H1 (cell line): ENCODE measurements at regions not wholly inside any gene's neighbourhood (a gene's known extent, or its start where the extent isn't known, plus 50 kb on each side); places are given as distances from the start of the nearest gene placed in this dataset.

Experiments used
- CTCF ChIA-PET: fragments of 300-600 bp; sonication (Branson Sonifier 250); formaldehyde crosslinking; loops from one replicate; lab custom pipeline; 2021; ENCODE audit not compliant: partially characterized antibody; lab: Charles Lee
- POLR2A ChIA-PET: fragments of 300-600 bp; sonication (Branson Sonifier 250); formaldehyde crosslinking; loops from one replicate; lab custom pipeline; 2021; ENCODE audit warnings: inconsistent platforms; ENCODE audit not compliant: partially characterized antibody; lab: Charles Lee
- DNase-seq, 2 experiments: peaks; one replicate each; pipeline versions ENCODE4 v3.0.0 to v3.0.0-alpha.2; 2010 to 2022; ENCODE audit warnings: low spot score in 2 of 2, low read depth in 1 of 2, mixed read lengths in 1 of 2
- FAIRE-seq: peaks from 2 replicates; lab custom pipeline; 2011; peaks lifted over from hg19 to GRCh38; lab: Jason Lieb, UNC
- H2AFZ ChIP-seq: 2 replicates; pipeline ENCODE4 v1.8.1; 2012; ENCODE audit warnings: low read length, inconsistent platforms
- H2AK5ac ChIP-seq: 2 replicates; pipeline ENCODE4 v1.6.1; 2013; ENCODE audit warnings: low read depth, low read length
- H2BK120ac ChIP-seq: replicated peaks from 2 replicates; pipeline ENCODE3; 2013; ENCODE audit warnings: low read depth, low read length, inconsistent platforms
- H2BK12ac ChIP-seq: 2 replicates; pipeline ENCODE4 v1.6.1; 2013; ENCODE audit warnings: low read depth, low read length
- H2BK15ac ChIP-seq: 2 replicates; pipeline ENCODE4 v1.6.1; 2013; ENCODE audit warnings: low read length
- H2BK20ac ChIP-seq: 2 replicates; pipeline ENCODE4 v1.6.1; 2013; ENCODE audit warnings: low read length
- H2BK5ac ChIP-seq: 2 replicates; pipeline ENCODE4 v1.6.1; 2013; ENCODE audit warnings: low read depth, low read length
- H3K14ac ChIP-seq: 2 replicates; pipeline ENCODE4 v1.6.1; 2013; ENCODE audit warnings: inconsistent platforms; ENCODE audit not compliant: insufficient read length
- H3K18ac ChIP-seq: 2 replicates; pipeline ENCODE4 v1.6.1; 2013; ENCODE audit warnings: low read length; ENCODE audit errors: extremely low read depth
- H3K23ac ChIP-seq: 2 replicates; pipeline ENCODE4 v1.6.1; 2013; ENCODE audit warnings: inconsistent platforms; ENCODE audit not compliant: insufficient read length
- H3K23me2 ChIP-seq: 2 replicates; pipeline ENCODE4 v1.6.1; 2013; ENCODE audit warnings: low read depth, low read length
- H3K27ac ChIP-seq: 2 replicates; pipeline ENCODE4 v1.6.1; 2011; ENCODE audit warnings: low read depth, low read length, inconsistent platforms
- H3K27me3 ChIP-seq, 4 experiments: replicated peaks in 1 of 4; 1 replicate in 1 of 4; 2 replicates in 3 of 4; pipeline versions ENCODE4 v1.6.1 to v1.8.1; 2011 to 2013; ENCODE audit warnings: low read length in 3 of 4, mild to moderate bottlenecking in 3 of 4, inconsistent platforms in 2 of 4, mixed read lengths in 2 of 4, moderate library complexity in 1 of 4; ENCODE audit not compliant: control insufficient read depth in 3 of 4, insufficient read depth in 3 of 4; ENCODE audit errors: extremely low read depth in 1 of 4
- H3K36me3 ChIP-seq, 4 experiments: 2 replicates each; pipeline versions ENCODE4 v1.6.1 to v1.8.1; 2011 to 2013; ENCODE audit warnings: mild to moderate bottlenecking in 4 of 4, low read length in 3 of 4, moderate library complexity in 2 of 4, control low read depth in 1 of 4, inconsistent platforms in 1 of 4; ENCODE audit not compliant: insufficient read depth in 4 of 4, control insufficient read depth in 2 of 4
- H3K4ac ChIP-seq: replicated peaks from 2 replicates; pipeline ENCODE3; 2013; ENCODE audit warnings: low read length, low read depth, mixed read lengths, inconsistent platforms; ENCODE audit not compliant: insufficient read length
- H3K4me1 ChIP-seq, 4 experiments: replicated peaks in 1 of 4; 1 replicate in 1 of 4; 2 replicates in 3 of 4; pipeline versions ENCODE4 v1.6.1 to v1.8.1; 2011 to 2013; ENCODE audit warnings: low read length in 3 of 4, inconsistent platforms in 2 of 4, mixed read lengths in 1 of 4; ENCODE audit not compliant: insufficient read depth in 4 of 4, control insufficient read depth in 3 of 4
- H3K4me2 ChIP-seq, 2 experiments: 2 replicates each; pipeline versions ENCODE4 v1.6.1 to v1.8.1; 2011 to 2013; ENCODE audit warnings: low read depth in 2 of 2, low read length in 2 of 2, control low read depth in 1 of 2, inconsistent platforms in 1 of 2, mild to moderate bottlenecking in 1 of 2; ENCODE audit not compliant: insufficient read depth in 1 of 2
- H3K4me3 ChIP-seq, 4 experiments: fragments of 200-600, 300-600 bp in 1 of 4; sonication (generic), shearing (Covaris generic), sonication (Bioruptor Twin) in 1 of 4; 2 replicates each; pipeline versions ENCODE4 v1.5.1 to v1.8.1; 2011 to 2016; ENCODE audit warnings: low read length in 4 of 4, low read depth in 3 of 4, control low read depth in 2 of 4, inconsistent platforms in 2 of 4, mild to moderate bottlenecking in 2 of 4, mixed read lengths in 1 of 4, moderate library complexity in 1 of 4; ENCODE audit not compliant: insufficient read depth in 2 of 4; ENCODE audit errors: extremely low read depth in 1 of 4
- H3K56ac ChIP-seq: replicated peaks from 2 replicates; pipeline ENCODE3; 2013; ENCODE audit warnings: low read depth, mild to moderate bottlenecking, mixed read lengths, low read length, inconsistent platforms; ENCODE audit not compliant: insufficient read length
- H3K79me1 ChIP-seq: 2 replicates; pipeline ENCODE4 v1.6.1; 2013; ENCODE audit warnings: low read depth, low read length, control low read depth
- H3K79me2 ChIP-seq, 2 experiments: 2 replicates each; pipeline versions ENCODE4 v1.6.1 to v1.8.1; 2012 to 2013; ENCODE audit warnings: low read length in 2 of 2, mild to moderate bottlenecking in 2 of 2, inconsistent platforms in 1 of 2; ENCODE audit not compliant: insufficient read depth in 2 of 2, control insufficient read depth in 1 of 2
- H3K9ac ChIP-seq, 4 experiments: replicated peaks in 1 of 4; 1 replicate in 1 of 4; 2 replicates in 3 of 4; pipeline versions ENCODE4 v1.6.1 to v1.8.1; 2011 to 2013; ENCODE audit warnings: low read depth in 3 of 4, low read length in 3 of 4, control low read depth in 2 of 4, mild to moderate bottlenecking in 2 of 4, moderate library complexity in 2 of 4, inconsistent platforms in 1 of 4; ENCODE audit errors: extremely low read depth in 1 of 4
- H3K9me3 ChIP-seq, 2 experiments: 2 replicates each; pipeline versions ENCODE4 v1.6.1 to v1.8.1; 2012 to 2013; ENCODE audit warnings: mild to moderate bottlenecking in 2 of 2, moderate library complexity in 2 of 2, control low read depth in 1 of 2, inconsistent platforms in 1 of 2, low read depth in 1 of 2, low read length in 1 of 2, mixed read lengths in 1 of 2; ENCODE audit not compliant: insufficient read depth in 2 of 2
- H4K20me1 ChIP-seq, 2 experiments: replicated peaks in 1 of 2; 2 replicates each; pipeline versions ENCODE3 to v1.8.1; 2011 to 2013; ENCODE audit warnings: inconsistent platforms in 2 of 2, low read length in 2 of 2, mild to moderate bottlenecking in 1 of 2; ENCODE audit not compliant: insufficient read depth in 2 of 2, control insufficient read depth in 1 of 2
- H4K5ac ChIP-seq: 2 replicates; pipeline ENCODE4 v1.6.1; 2013; ENCODE audit warnings: low read length, low read depth, mixed read lengths, inconsistent platforms; ENCODE audit not compliant: insufficient read length
- H4K8ac ChIP-seq: 2 replicates; pipeline ENCODE4 v1.8.0; 2013; ENCODE audit warnings: mild to moderate bottlenecking, moderate library complexity, low read length, inconsistent platforms; ENCODE audit not compliant: insufficient read depth; ENCODE audit errors: extremely low read depth
- H4K91ac ChIP-seq: replicated peaks from 2 replicates; pipeline ENCODE3; 2013; ENCODE audit warnings: low read length, mixed read lengths, inconsistent platforms; ENCODE audit not compliant: insufficient read length
- CHD2 ChIP-seq: IDR thresholded peaks from 2 replicates; pipeline ENCODE4 v1.6.1; 2012; ENCODE audit warnings: low read length, improper control_type of control experiment
- CTBP2 ChIP-seq: IDR thresholded peaks from 2 replicates; pipeline ENCODE4 v1.7.0; 2011; ENCODE audit warnings: borderline replicate concordance, mild to moderate bottlenecking, moderate library complexity, mixed read lengths, low read length; ENCODE audit not compliant: insufficient read depth, insufficient read length
- GABPA ChIP-seq: IDR thresholded peaks from 2 replicates; pipeline ENCODE4 v1.6.1; 2011; ENCODE audit warnings: mild to moderate bottlenecking, low read length, moderate library complexity, borderline replicate concordance; ENCODE audit not compliant: insufficient read depth
- KDM1A ChIP-seq: fragments of 200-600, 300-600 bp; sonication (generic); IDR thresholded peaks from 2 replicates; pipeline ENCODE4 v1.7.1; 2016; ENCODE audit warnings: mild to moderate bottlenecking, low read length, borderline replicate concordance
- KDM4A ChIP-seq: IDR thresholded peaks from one replicate; pipeline ENCODE4 v1.7.1; 2012; ENCODE audit warnings: low read depth, mild to moderate bottlenecking, moderate library complexity, low read length, inconsistent platforms; ENCODE audit not compliant: severe bottlenecking
- KDM5A ChIP-seq: fragments of 200-600 bp; IDR thresholded peaks from 2 replicates; pipeline ENCODE4 v1.7.1; 2012; ENCODE audit warnings: mild to moderate bottlenecking, low read length, inconsistent platforms, mixed read lengths
- RAD21 ChIP-seq, 2 experiments: IDR thresholded peaks in 1 of 2; conservative IDR thresholded peaks in 1 of 2; 2 replicates each; pipeline ENCODE4 v1.6.1; 2011; ENCODE audit warnings: low read depth in 2 of 2, low read length in 2 of 2, improper control_type of control experiment in 1 of 2, inconsistent platforms in 1 of 2, mild to moderate bottlenecking in 1 of 2, moderate library complexity in 1 of 2
- RBBP5 ChIP-seq: IDR thresholded peaks from 2 replicates; pipeline ENCODE4 v1.7.1; 2012; ENCODE audit warnings: low read depth, mild to moderate bottlenecking, inconsistent platforms, low read length, moderate library complexity, borderline replicate concordance
- RNF2 ChIP-seq: fragments of 200-900, 300-1000 bp; sonication (generic); IDR thresholded peaks from 2 replicates; pipeline ENCODE4 v1.7.1; 2016; ENCODE audit warnings: borderline replicate concordance, low read depth, mild to moderate bottlenecking, antibody characterized with exemption, low read length; ENCODE audit not compliant: poor library complexity, severe bottlenecking; ENCODE audit errors: missing control alignments
- RXRA ChIP-seq: IDR thresholded peaks from 2 replicates; pipeline ENCODE4 v1.6.1; 2011; ENCODE audit warnings: low read depth, mild to moderate bottlenecking, low read length, moderate library complexity; ENCODE audit not compliant: insufficient read depth
- SIRT6 ChIP-seq: IDR thresholded peaks from one replicate; pipeline ENCODE4 v1.7.1; 2012; ENCODE audit warnings: low read length, inconsistent platforms
- TAF7 ChIP-seq: optimal IDR thresholded peaks from 2 replicates; pipeline ENCODE3; 2011; ENCODE audit warnings: low read depth, mild to moderate bottlenecking, inconsistent platforms, low read length, moderate library complexity, borderline replicate concordance
- TEAD4 ChIP-seq: IDR thresholded peaks from 2 replicates; pipeline ENCODE4 v1.6.1; 2012; ENCODE audit warnings: low read depth, low read length, inconsistent platforms, mixed read lengths
- WGBS, 2 experiments: shearing (Covaris generic) in 1 of 2; methylation state at CpG; one replicate each; pipeline versions ENCODE4 v1.1.6 to v1.1.7; 2013 to 2015; ENCODE audit warnings: low lambda C conversion rate in 2 of 2, mixed read lengths in 2 of 2, inconsistent platforms in 1 of 2, low coverage in 1 of 2, missing lambda C conversion rate in 1 of 2; ENCODE audit not compliant: insufficient replicate concordance in 2 of 2, insufficient coverage in 1 of 2, insufficient read length in 1 of 2; ENCODE audit errors: extremely low coverage in 1 of 2, missing lambda C conversion rate in 1 of 2; 5-methylcytosine and 5-hydroxymethylcytosine counted together
- TF ChIP-seq, protein P1 (sequence below): IDR thresholded peaks from 2 replicates; pipeline ENCODE4 v1.6.1; 2012; ENCODE audit warnings: inconsistent platforms

DNA sequence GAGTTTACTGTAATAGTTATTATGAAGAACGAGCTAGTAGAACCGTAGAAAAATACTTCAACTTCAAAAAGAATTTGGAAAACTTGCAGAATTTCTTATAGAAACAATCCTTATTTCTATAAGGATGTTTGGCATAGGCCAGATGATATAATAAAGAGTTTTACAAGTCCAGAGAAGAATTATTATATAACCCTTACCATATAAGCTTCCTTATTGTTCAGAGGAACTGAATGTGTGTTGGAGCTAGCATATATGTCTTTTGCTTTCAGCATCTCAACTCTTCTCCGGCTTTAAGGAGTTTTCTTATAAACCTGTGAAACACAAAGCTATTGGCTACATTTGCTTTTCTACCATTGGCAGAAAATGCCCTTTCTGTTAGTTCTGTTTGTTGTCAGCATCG lies 178.0 kb upstream of the E2F7 start:
- Histone ChIP-seq H2BK15ac (no peak overlapping the region), H3K4ac (no peak overlapping the region), H3K79me1 (no peaks in the 10 kb centered on the region), H3K23me2 (no peaks in the 10 kb centered on the region), H3K4me1 (no peaks in the 10 kb centered on the region), H4K8ac (no peak overlapping the region), H2AK5ac (no peak overlapping the region), H2BK12ac (no peak overlapping the region), H3K4me2 (no peak overlapping the region), H2BK5ac (no peak overlapping the region), H4K91ac (no peak overlapping the region), H3K27ac (no peak overlapping the region), H3K23ac (no peak overlapping the region), H3K18ac (no peak overlapping the region), H3K9ac (no peak overlapping the region), H2BK120ac (no peak overlapping the region), H3K14ac (no peak overlapping the region), H3K27me3 (no peaks in the 10 kb centered on the region), H3K56ac (no peak overlapping the region), H2BK20ac (no peak overlapping the region), H3K36me3 (no peaks in the 10 kb centered on the region), H4K20me1 (no peaks in the 10 kb centered on the region), H3K79me2 (no peaks in the 10 kb centered on the region), H2AFZ (no peak overlapping the region), H3K4me3 (no peak overlapping the region), H4K5ac (no peak overlapping the region), H3K9me3 (no peaks in the 10 kb centered on the region)
- ChIA-PET CTCF (interaction anchor here (0.6 kb wide), 1 partner anchor 10 kb away, joined by 3 read pairs; no protein-coding TSS in a partner anchor), POLR2A (no interaction called here)
- FAIRE-seq (no peak), DNase-seq (no peak)
- 98% methylated on average over 4 of the region's 4 CpGs; no CpG with 5 or more reads in 1 of the 2 experiments for WGBS, 2 experiments
- TF ChIP-seq CTBP2 (no peak), RXRA (no peak), RNF2 (no peak), CHD2 (no peak), GABPA (no peak), TEAD4 (no peak), TAF7 (no peak), RAD21 (IDR thresholded peaks at IDR 0.05 in 1 of 2, conservative IDR thresholded peaks at IDR 0.05 in 1 of 2; ENCODE audit: low read depth in 2 of 2, low read length in 2 of 2) (no peak), KDM1A (no peak), SIRT6 (no peak), KDM5A (no peak), RBBP5 (no peak), KDM4A (no peak)
- TF ChIP-seq, protein P1, sequence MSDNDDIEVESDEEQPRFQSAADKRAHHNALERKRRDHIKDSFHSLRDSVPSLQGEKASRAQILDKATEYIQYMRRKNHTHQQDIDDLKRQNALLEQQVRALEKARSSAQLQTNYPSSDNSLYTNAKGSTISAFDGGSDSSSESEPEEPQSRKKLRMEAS: no peak
